Right atrium auricular region (tissue), 2 donors: ENCODE measurements at regions not wholly inside any gene's neighbourhood (a gene's known extent, or its start where the extent isn't known, plus 50 kb on each side); places are given as distances from the start of the nearest gene placed in this dataset.
"Not testable (repeated sequence)": the region's sequence is repeated elsewhere in the genome, so short reads cannot be mapped to it uniquely, and the experiment has no call there.

Experiments used
- DNase-seq: peaks from one replicate; pipeline ENCODE4 v3.0.0-alpha.2; 2019; ENCODE audit warnings: low spot score
- H3K27ac ChIP-seq, 2 donors: fragments of 200-600 bp; sonication (generic); 1 replicate in 1 of 2; 2 replicates in 1 of 2; pipeline ENCODE4 v1.5.1; 2016 to 2019
- H3K27me3 ChIP-seq, 2 donors: fragments of 200-600 bp; sonication (generic); one replicate each; pipeline versions ENCODE4 v1.5.1 to v1.6.0; 2017 to 2019
- H3K36me3 ChIP-seq: fragments of 200-600 bp; sonication (generic); one replicate; pipeline ENCODE4 v1.5.1; 2016
- H3K4me1 ChIP-seq, 2 donors: fragments of 200-600 bp; sonication (generic); one replicate each; pipeline versions ENCODE4 v1.5.1 to v1.6.0; 2017 to 2019
- H3K4me3 ChIP-seq, 2 donors: fragments of 200-600 bp; sonication (generic); 1 replicate in 1 of 2; 2 replicates in 1 of 2; pipeline ENCODE4 v1.5.1; 2017 to 2019; ENCODE audit warnings: mild to moderate bottlenecking in 1 of 2, moderate library complexity in 1 of 2
- H3K9me3 ChIP-seq, 2 donors: fragments of 200-600 bp; sonication (generic); one replicate each; pipeline ENCODE4 v1.5.1; 2019
- CTCF ChIP-seq, 2 donors: fragments of 200-600 bp; sonication (generic); IDR thresholded peaks; one replicate each; pipeline ENCODE4 v1.5.1; 2019; ENCODE audit warnings: antibody characterized with exemption in 2 of 2

DNA sequence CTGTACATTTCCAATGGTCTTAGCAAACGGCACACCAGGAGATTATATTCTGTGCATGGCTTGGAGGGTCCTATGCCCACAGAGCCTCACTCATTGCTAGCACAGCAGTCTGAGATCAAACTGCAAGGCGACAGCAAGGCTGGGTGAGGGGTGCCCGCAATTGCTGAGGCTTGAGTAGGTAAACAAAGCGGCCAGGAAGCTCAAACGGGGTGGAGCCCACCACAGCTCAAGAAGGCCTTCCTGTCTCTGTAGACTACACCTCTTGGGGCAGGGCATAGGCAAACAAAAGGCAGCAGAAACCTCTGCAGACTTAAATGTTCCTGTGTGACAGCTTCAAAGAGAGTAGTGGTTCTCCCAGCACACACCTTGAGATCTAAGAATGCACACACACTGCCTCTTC is 91.3 kb downstream of the OR4A5 start:
- H3K36me3 ChIP-seq, DNase-seq: not testable (repeated sequence)
- H3K9me3 ChIP-seq: peaks cover 0 to 39% of the 10 kb centered on the region in 2 donors

DNA sequence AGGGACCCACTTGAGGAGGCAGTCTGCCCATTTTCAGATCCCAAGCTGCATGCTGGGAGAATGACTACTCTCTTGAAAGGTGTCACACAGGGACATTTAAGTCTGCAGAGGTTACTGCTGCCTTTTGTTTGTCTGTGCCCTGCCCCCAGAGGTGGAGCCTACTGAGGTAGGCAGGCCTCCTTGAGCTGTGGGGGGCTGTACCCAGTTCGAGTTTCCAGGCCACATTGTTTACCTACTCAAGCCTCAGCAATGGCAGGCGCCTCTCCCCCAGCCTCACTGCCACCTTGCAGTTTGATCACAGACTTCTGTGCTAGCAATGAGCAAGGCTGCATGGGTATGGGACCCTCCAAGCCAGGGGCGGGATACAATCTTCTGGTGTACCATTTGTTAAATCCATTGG is 126.0 kb downstream of the OR4A5 start:
- H3K27ac ChIP-seq: no peak overlapping the region
- no peaks in the 10 kb centered on the region for H3K36me3 ChIP-seq
- DNase-seq: no peak
- H3K27me3 ChIP-seq: no peaks in the 10 kb centered on the region
- H3K4me1 ChIP-seq: no peaks in the 10 kb centered on the region
- peaks cover 3 to 66% of the 10 kb centered on the region in 2 donors for H3K9me3 ChIP-seq
- TF ChIP-seq CTCF (IDR thresholded peaks at IDR 0.05): no peak
- H3K4me3 ChIP-seq: no peak overlapping the region

More for the DNA sequence above, 91.3 kb downstream of the OR4A5 start:
- H3K4me3 ChIP-seq, H3K27ac ChIP-seq, H3K27me3 ChIP-seq, H3K4me1 ChIP-seq: not testable (repeated sequence)

GRCh38 chr11:54855047-54855446 is 148.4 kb downstream of the OR4A5 start:
- not testable (repeated sequence) for H3K27me3 ChIP-seq, H3K36me3 ChIP-seq, H3K27ac ChIP-seq, DNase-seq, H3K4me3 ChIP-seq, H3K4me1 ChIP-seq
- peaks cover 8 to 81% of the 10 kb centered on the region in 2 donors for H3K9me3 ChIP-seq
